ENCODE measurements at regions not wholly inside any gene's neighbourhood (a gene's known extent, or its start where the extent isn't known, plus 50 kb on each side); places are given as distances from the start of the nearest gene placed in this dataset.
"Not testable (repeated sequence)": the region's sequence is repeated elsewhere in the genome, so short reads cannot be mapped to it uniquely, and the experiment has no call there.

DNA sequence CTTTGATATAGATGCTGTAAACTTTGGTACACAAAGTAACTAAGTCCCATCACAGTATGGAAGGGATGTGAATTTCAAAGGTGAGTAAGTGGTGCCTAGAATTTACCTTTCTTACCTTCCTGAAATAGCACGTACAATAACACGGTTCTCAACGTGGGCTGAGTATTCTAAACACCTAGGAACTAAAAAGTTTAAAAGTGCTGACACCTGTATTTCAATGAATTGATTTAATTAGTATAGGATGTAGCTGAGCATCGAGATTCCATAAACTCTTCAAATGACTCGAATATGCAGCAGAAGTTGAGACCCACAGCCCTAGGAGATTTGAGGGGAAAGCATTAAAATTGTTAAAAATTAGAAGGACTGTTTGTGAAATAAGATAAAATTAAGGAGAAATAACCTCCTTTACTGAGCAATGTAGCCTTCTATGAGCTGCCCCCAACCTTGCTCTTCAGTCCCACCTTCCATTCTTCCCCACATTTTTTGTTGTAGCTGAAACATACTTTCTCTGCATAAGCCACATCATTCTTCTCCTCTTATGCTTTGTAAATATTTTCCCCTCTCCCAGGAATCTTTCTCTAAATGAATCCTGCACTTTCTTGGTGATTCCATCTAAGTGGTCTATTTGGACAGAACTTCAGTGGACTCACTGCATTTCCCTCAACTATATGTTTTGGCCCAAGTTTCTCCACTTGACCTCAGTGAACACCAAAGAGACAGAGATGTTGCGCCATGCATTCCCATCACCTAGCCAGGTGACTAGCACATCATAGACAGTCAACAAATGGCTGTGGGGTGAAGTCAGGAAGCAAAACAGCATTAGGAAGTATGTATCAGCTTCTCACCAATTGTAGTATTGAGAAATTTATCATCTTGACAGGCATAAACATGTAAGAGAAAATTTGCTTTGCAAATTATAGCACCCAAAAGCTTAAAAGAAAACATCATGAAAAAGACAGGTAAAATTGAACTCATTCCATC lies 156.5 kb upstream of the TAS2R1 start:
- no peaks in the 10 kb centered on the region for H3K27me3 ChIP-seq
- no peak for DNase-seq
- H3K4me3 ChIP-seq: no peak overlapping the region
- no peaks in the 10 kb centered on the region for H3K9me3 ChIP-seq (replicated peaks)
- no peaks in the 10 kb centered on the region for H3K36me3 ChIP-seq
- H3K27ac ChIP-seq: no peak overlapping the region
- no peaks in the 10 kb centered on the region for H3K4me1 ChIP-seq

GRCh38 chr5:9785751-9786150 lies 155.6 kb upstream of the TAS2R1 start:
- H3K4me3 ChIP-seq: no peak overlapping the region
- H3K4me1 ChIP-seq: no peaks in the 10 kb centered on the region
- DNase-seq: no peak
- H3K36me3 ChIP-seq: no peaks in the 10 kb centered on the region
- H3K9me3 ChIP-seq (replicated peaks): no peaks in the 10 kb centered on the region
- H3K27ac ChIP-seq: no peak overlapping the region
- H3K27me3 ChIP-seq: no peaks in the 10 kb centered on the region

DNA sequence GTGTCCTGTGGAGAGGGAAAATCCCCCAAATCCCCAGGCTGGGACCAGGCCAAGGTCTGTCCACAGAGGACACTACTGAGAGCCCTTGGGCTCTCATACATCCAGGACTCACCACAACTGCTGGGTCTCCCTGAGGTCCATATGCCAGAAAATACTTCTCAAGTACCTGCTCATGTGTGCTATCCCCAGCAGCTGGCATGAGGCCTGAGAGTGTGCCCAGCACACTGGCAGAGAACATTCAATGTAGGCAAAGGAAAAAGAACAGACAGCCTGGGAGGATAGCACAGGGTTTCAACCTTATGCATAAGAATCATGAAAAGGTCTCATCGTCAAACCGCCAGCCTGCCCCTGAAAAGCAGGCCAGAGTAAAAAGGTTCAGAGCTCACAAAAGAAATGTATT lies 154.1 kb upstream of the TAS2R1 start:
- H3K27me3 ChIP-seq: no peaks in the 10 kb centered on the region
- no peaks in the 10 kb centered on the region for H3K9me3 ChIP-seq (replicated peaks)
- H3K27ac ChIP-seq: no peak overlapping the region
- H3K4me1 ChIP-seq: no peaks in the 10 kb centered on the region
- DNase-seq: no peak
- no peaks in the 10 kb centered on the region for H3K36me3 ChIP-seq
- H3K4me3 ChIP-seq: no peak overlapping the region

- DNase-seq: no peak
- no peaks in the 10 kb centered on the region for H3K4me1 ChIP-seq
- no peaks in the 10 kb centered on the region for H3K36me3 ChIP-seq
- no peaks in the 10 kb centered on the region for H3K27me3 ChIP-seq
- no peak overlapping the region for H3K4me3 ChIP-seq
- no peaks in the 10 kb centered on the region for H3K9me3 ChIP-seq (replicated peaks)
- no peak overlapping the region for H3K27ac ChIP-seq
Observed at GRCh38 chr5:9782826-9783560, 152.8 kb upstream of the TAS2R1 start.

- Histone ChIP-seq H3K4me1 (no peaks in the 10 kb centered on the region), H3K27me3 (no peaks in the 10 kb centered on the region), H3K4me3 (no peak overlapping the region), H3K9me3 (replicated peaks) (no peaks in the 10 kb centered on the region), H3K27ac (no peak overlapping the region), H3K36me3 (no peaks in the 10 kb centered on the region)
- no peak for DNase-seq
Observed at GRCh38 chr5:9781890-9782289, 151.7 kb upstream of the TAS2R1 start.

- Histone ChIP-seq H3K27ac (no peak overlapping the region), H3K36me3 (no peaks in the 10 kb centered on the region), H3K27me3 (no peaks in the 10 kb centered on the region), H3K9me3 (replicated peaks) (no peaks in the 10 kb centered on the region), H3K4me1 (no peaks in the 10 kb centered on the region), H3K4me3 (no peak overlapping the region)
- no peak for DNase-seq
Observed at GRCh38 chr5:9781275-9781674, 151.1 kb upstream of the TAS2R1 start.

DNA sequence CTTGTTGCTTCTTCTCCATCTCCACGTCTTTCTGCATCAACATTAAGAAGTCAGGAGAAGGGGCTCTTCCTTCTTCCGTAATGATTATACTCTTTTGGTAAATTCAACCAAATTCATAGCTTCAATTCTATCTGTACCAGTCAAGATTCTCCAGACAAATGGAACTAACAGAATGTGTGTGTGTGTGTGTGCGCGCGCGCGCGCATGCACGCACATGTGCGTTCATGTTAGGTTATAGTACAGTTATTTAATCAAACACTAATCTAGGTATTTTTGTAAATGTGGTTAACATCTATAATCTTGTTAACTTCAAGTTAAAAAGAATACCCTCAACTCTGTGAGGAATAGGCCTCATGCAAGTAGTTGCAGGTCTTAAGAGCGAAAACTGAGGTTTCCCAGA lies 150.3 kb upstream of the TAS2R1 start:
- Histone ChIP-seq H3K4me3 (no peak overlapping the region), H3K36me3 (no peaks in the 10 kb centered on the region), H3K27me3 (no peaks in the 10 kb centered on the region), H3K9me3 (replicated peaks) (no peaks in the 10 kb centered on the region), H3K27ac (no peak overlapping the region), H3K4me1 (no peaks in the 10 kb centered on the region)
- DNase-seq: no peak

DNA sequence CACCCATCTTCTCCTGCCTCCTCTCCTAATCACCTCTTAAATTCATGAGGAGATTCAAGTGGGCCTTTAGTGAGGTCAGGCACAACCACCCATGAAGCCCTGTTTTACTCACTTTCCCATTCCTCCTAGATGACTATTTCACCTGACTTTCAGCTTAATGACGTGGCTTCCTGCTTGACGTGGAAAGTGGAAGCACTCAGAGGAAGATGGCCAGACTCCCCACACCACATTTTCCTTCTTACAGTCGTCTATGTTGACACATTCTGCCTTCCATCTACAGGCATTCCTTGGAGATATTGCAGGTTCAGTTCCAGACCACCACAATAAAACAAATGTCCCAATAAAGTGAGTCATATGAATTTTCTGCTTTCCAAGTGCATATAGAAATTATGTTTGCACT lies 146.4 kb upstream of the TAS2R1 start:
- H3K4me1 ChIP-seq: no peaks in the 10 kb centered on the region
- no peaks in the 10 kb centered on the region for H3K27me3 ChIP-seq
- no peak overlapping the region for H3K4me3 ChIP-seq
- H3K9me3 ChIP-seq (replicated peaks): no peaks in the 10 kb centered on the region
- no peak overlapping the region for H3K27ac ChIP-seq
- no peak for DNase-seq
- H3K36me3 ChIP-seq: no peaks in the 10 kb centered on the region

DNA sequence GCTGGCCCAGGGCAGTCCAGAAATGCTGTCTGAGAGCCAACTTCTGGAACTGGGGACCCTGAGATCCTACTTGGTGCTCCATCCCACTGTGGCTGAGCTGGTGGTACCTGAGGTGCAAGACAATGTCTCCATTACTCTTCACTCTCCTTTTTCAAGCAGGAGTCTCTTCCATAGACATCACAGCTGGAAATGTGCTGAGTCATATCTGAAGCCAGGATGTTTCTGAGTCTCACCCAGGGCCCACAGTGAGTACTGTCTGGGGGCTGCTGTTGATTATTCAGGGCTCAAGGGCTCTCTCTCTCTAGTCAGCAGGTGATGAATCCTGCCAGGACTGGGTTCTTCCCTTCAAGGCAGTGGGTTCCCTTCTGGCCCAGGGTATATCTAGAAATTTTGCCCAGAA lies 145.2 kb upstream of the TAS2R1 start:
- H3K27ac ChIP-seq: no peak overlapping the region
- no peaks in the 10 kb centered on the region for H3K27me3 ChIP-seq
- H3K36me3 ChIP-seq: no peaks in the 10 kb centered on the region
- no peaks in the 10 kb centered on the region for H3K9me3 ChIP-seq (replicated peaks)
- H3K4me1 ChIP-seq: no peaks in the 10 kb centered on the region
- H3K4me3 ChIP-seq: no peak overlapping the region
- DNase-seq: no peak

DNA sequence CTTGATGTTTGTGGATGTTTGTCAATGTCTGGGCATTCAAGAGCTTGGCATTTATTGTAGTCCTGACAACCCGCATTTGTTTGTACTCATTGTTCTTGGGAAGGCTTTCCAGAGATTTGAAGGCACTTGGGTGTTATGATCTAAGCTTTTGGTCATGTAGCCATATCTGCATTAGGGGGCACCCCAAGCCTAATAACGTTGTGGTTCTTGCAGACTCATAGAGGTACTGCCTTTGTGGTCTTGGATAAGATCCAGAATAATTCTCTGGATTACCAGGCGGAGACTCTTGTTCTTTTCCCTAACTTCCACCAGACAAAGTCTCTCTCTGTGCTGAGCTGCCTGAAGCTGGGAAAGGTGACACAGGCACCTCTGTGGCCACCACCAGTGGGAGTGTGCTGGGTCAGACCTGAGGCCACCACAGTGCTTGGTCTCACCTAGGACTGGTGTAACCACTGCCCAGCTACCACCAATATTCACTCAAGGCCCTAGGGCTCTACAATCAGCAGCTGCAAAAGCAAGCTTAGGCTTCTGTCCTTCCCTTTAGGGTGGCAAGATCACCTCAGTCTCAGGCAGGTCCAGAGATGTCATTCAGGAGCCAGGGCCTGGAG lies 144.4 kb upstream of the TAS2R1 start:
- Histone ChIP-seq H3K27ac (no peak overlapping the region), H3K9me3 (replicated peaks) (no peaks in the 10 kb centered on the region), H3K27me3 (no peaks in the 10 kb centered on the region), H3K36me3 (no peaks in the 10 kb centered on the region), H3K4me1 (no peaks in the 10 kb centered on the region), H3K4me3 (no peak overlapping the region)
- DNase-seq: peak in 1 of 2 experiments; percentile 13

DNA sequence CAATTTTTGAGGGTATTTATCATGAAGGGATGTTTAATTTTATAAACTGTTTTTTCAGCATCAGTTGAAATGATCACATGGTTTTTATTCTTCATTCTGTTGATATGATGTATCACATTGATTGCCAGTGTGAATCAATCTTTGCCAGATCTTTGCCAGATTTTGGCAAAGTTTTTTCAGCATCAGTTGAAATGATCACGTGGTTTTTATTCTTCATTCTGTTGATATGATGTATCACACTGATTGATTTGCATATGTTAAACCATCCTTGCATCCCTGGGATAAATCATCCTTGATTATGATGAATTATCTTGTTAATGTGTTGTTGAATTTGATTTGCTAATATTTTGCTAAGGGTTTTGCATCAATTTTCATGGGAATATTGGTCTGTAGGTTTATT lies 140.9 kb upstream of the TAS2R1 start:
- Histone ChIP-seq H3K36me3 (no peaks in the 10 kb centered on the region), H3K27me3 (no peaks in the 10 kb centered on the region), H3K27ac (no peak overlapping the region), H3K4me3 (no peak overlapping the region), H3K9me3 (replicated peaks) (no peaks in the 10 kb centered on the region), H3K4me1 (no peaks in the 10 kb centered on the region)
- no peak for DNase-seq

DNA sequence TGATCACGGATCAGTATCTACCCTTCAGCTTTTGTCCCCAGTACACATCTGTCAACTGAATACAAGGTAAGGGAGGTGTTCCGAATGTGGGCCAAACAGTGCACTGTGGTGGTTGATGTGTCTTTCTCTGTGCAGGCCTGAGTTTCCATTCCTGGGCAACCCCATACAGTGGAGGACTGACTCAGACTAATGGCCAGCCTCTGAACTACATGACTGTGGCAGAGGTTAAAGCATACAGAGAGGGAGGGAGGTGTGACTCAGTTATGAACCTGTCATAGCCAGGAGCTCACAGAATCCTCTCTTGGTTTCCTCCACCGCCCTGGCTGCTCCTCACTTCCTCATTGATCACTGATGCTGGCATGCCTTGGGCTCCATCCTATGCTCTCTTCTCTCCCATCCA lies 136.4 kb upstream of the TAS2R1 start:
- no peaks in the 10 kb centered on the region for H3K36me3 ChIP-seq
- H3K4me1 ChIP-seq: no peaks in the 10 kb centered on the region
- DNase-seq: no peak
- H3K27me3 ChIP-seq: no peaks in the 10 kb centered on the region
- H3K4me3 ChIP-seq: no peak overlapping the region
- H3K9me3 ChIP-seq (replicated peaks): no peaks in the 10 kb centered on the region
- H3K27ac ChIP-seq: no peak overlapping the region

GRCh38 chr5:9765419-9766140 lies 135.4 kb upstream of the TAS2R1 start:
- DNase-seq: no peak
- H3K27ac ChIP-seq: no peak overlapping the region
- no peaks in the 10 kb centered on the region for H3K4me1 ChIP-seq
- H3K27me3 ChIP-seq: no peaks in the 10 kb centered on the region
- no peak overlapping the region for H3K4me3 ChIP-seq
- H3K9me3 ChIP-seq (replicated peaks): no peaks in the 10 kb centered on the region
- no peaks in the 10 kb centered on the region for H3K36me3 ChIP-seq

- Histone ChIP-seq H3K9me3 (replicated peaks) (no peaks in the 10 kb centered on the region), H3K36me3 (no peaks in the 10 kb centered on the region), H3K4me3 (no peak overlapping the region), H3K27ac (no peak overlapping the region), H3K4me1 (no peaks in the 10 kb centered on the region), H3K27me3 (no peaks in the 10 kb centered on the region)
- DNase-seq: no peak
Observed at GRCh38 chr5:9761706-9762105, 131.6 kb upstream of the TAS2R1 start.

DNA sequence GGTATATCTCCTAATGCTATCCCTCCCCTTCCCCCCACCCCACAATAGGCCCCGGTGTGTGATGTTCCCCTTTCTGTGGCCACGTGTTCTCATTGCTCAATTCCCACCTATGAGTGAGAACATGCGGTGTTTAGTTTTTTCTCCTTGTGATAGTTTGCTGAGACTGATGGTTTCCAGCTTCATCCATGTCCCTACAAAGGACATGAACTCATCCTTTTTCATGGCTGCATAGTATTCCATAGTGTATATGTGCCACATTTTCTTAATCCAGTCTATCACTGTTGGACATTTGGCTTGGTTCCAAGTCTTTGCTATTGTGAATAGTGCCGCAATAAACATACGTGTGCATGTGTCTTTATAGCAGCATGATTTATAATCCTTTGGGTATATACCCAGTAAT lies 122.5 kb upstream of the TAS2R1 start:
- H3K9me3 ChIP-seq (replicated peaks); H3K27ac ChIP-seq; H3K4me3 ChIP-seq; DNase-seq; H3K36me3 ChIP-seq; H3K27me3 ChIP-seq; H3K4me1 ChIP-seq: not testable (repeated sequence)

All from SJCRH30 (cell line).